ENCODE measurements at regions not wholly inside any gene's neighbourhood (a gene's known extent, or its start where the extent isn't known, plus 50 kb on each side); places are given as distances from the start of the nearest gene placed in this dataset.

GRCh38 chr14:100994082-100994481 is 90.6 kb upstream of the RTL1 start:
- no peaks in the 10 kb centered on the region for H3K36me3 ChIP-seq
- no peak overlapping the region for H3K4me3 ChIP-seq
- no peak overlapping the region for H3K27ac ChIP-seq
- DNase-seq (ENCODE audit: low spot score), result no peak
- TF ChIP-seq, protein P1, sequence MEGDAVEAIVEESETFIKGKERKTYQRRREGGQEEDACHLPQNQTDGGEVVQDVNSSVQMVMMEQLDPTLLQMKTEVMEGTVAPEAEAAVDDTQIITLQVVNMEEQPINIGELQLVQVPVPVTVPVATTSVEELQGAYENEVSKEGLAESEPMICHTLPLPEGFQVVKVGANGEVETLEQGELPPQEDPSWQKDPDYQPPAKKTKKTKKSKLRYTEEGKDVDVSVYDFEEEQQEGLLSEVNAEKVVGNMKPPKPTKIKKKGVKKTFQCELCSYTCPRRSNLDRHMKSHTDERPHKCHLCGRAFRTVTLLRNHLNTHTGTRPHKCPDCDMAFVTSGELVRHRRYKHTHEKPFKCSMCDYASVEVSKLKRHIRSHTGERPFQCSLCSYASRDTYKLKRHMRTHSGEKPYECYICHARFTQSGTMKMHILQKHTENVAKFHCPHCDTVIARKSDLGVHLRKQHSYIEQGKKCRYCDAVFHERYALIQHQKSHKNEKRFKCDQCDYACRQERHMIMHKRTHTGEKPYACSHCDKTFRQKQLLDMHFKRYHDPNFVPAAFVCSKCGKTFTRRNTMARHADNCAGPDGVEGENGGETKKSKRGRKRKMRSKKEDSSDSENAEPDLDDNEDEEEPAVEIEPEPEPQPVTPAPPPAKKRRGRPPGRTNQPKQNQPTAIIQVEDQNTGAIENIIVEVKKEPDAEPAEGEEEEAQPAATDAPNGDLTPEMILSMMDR (IDR thresholded peaks at IDR 0.05), result no peak
- H3K27me3 ChIP-seq, result no peaks in the 10 kb centered on the region
- no peaks in the 10 kb centered on the region for H3K4me1 ChIP-seq
- no peaks in the 10 kb centered on the region for H3K9me3 ChIP-seq

GRCh38 chr14:100994756-100995330 is 91.3 kb upstream of the RTL1 start:
- TF ChIP-seq, protein P1 (IDR thresholded peaks at IDR 0.05), result no peak
- Histone ChIP-seq H3K36me3 (no peaks in the 10 kb centered on the region), H3K4me3 (no peak overlapping the region), H3K9me3 (no peaks in the 10 kb centered on the region), H3K27me3 (no peaks in the 10 kb centered on the region), H3K27ac (no peak overlapping the region), H3K4me1 (no peaks in the 10 kb centered on the region)
- DNase-seq (ENCODE audit: low spot score), result no peak

GRCh38 chr14:101000711-101001250 is 97.3 kb upstream of the RTL1 start:
- no peaks in the 10 kb centered on the region for H3K36me3 ChIP-seq
- DNase-seq (ENCODE audit: low spot score), result no peak

GRCh38 chr14:101001311-101002069 is 98.0 kb upstream of the RTL1 start:
- Histone ChIP-seq H3K9me3 (no peaks in the 10 kb centered on the region), H3K27ac (no peak overlapping the region), H3K4me3 (no peak overlapping the region), H3K27me3 (no peaks in the 10 kb centered on the region), H3K4me1 (no peaks in the 10 kb centered on the region), H3K36me3 (no peaks in the 10 kb centered on the region)
- DNase-seq (ENCODE audit: low spot score), result no peak
- TF ChIP-seq, protein P1 (IDR thresholded peaks at IDR 0.05), result no peak

More at GRCh38 chr14:101000711-101001250, 97.3 kb upstream of the RTL1 start:
- Histone ChIP-seq H3K4me3 (no peak overlapping the region), H3K27me3 (no peaks in the 10 kb centered on the region), H3K9me3 (no peaks in the 10 kb centered on the region), H3K27ac (no peak overlapping the region), H3K4me1 (no peaks in the 10 kb centered on the region)
- TF ChIP-seq, protein P1 (IDR thresholded peaks at IDR 0.05), result no peak

GRCh38 chr14:101002738-101003137 is 99.2 kb upstream of the RTL1 start:
- Histone ChIP-seq H3K27ac (no peak overlapping the region), H3K9me3 (no peaks in the 10 kb centered on the region), H3K4me3 (no peak overlapping the region), H3K4me1 (no peaks in the 10 kb centered on the region), H3K27me3 (no peaks in the 10 kb centered on the region), H3K36me3 (no peaks in the 10 kb centered on the region)
- DNase-seq (ENCODE audit: low spot score), result no peak
- TF ChIP-seq, protein P1 (IDR thresholded peaks at IDR 0.05), result no peak

All from right atrium auricular region (tissue), 2 donors.